Cardiac fibroblast (primary cell): ENCODE measurements at regions not wholly inside any gene's neighbourhood (a gene's known extent, or its start where the extent isn't known, plus 50 kb on each side); places are given as distances from the start of the nearest gene placed in this dataset.
A peak's percentile ranks its signal among the peaks of the same experiment; 100 is the strongest.

ENCODE experiments used
- DNase-seq, 2 donors: peaks; one replicate each; pipeline versions ENCODE4 v3.0.0 to v3.0.0-alpha.2; 2010; ENCODE audit warnings: low read depth in 2 of 2
- H3K4me3 ChIP-seq, 2 donors: replicated peaks in 1 of 2; 1 replicate in 1 of 2; 2 replicates in 1 of 2; pipeline ENCODE4 v1.5.1; 2011; ENCODE audit warnings: low read depth in 2 of 2, low read length in 2 of 2, mild to moderate bottlenecking in 2 of 2, moderate library complexity in 1 of 2
- CTCF ChIP-seq: IDR thresholded peaks from one replicate; pipeline ENCODE4 v1.5.1; 2011; ENCODE audit warnings: low read depth, mild to moderate bottlenecking, low read length, inconsistent platforms

GRCh38 chr15:62953496-62954045 lies 89.0 kb upstream of the TPM1 start:
- TF ChIP-seq CTCF: no peak
- no peak for DNase-seq
- H3K4me3 ChIP-seq: no peak overlapping the region

GRCh38 chr15:62957130-62957529 lies 85.4 kb upstream of the TPM1 start:
- H3K4me3 ChIP-seq: no peak overlapping the region
- peak in 1 of 2 donors; percentile 61 for DNase-seq
- no peak for TF ChIP-seq CTCF

GRCh38 chr15:62958528-62959363 lies 83.8 kb upstream of the TPM1 start:
- H3K4me3 ChIP-seq: no peak overlapping the region
- no peak for TF ChIP-seq CTCF
- no peak for DNase-seq

- TF ChIP-seq CTCF: no peak
- no peak for DNase-seq
- no peak overlapping the region for H3K4me3 ChIP-seq
Measured at GRCh38 chr15:62961134-62961533, 81.4 kb upstream of the TPM1 start.

- no peak for TF ChIP-seq CTCF
- DNase-seq: no peak
- no peak overlapping the region for H3K4me3 ChIP-seq
Measured at GRCh38 chr15:62962101-62962995, 80.2 kb upstream of the TPM1 start.

- H3K4me3 ChIP-seq: no peak overlapping the region
- no peak for DNase-seq
- no peak for TF ChIP-seq CTCF
Measured at GRCh38 chr15:62964251-62964650, 78.3 kb upstream of the TPM1 start.
